H9 (cell line): ENCODE measurements at regions not wholly inside any gene's neighbourhood (a gene's known extent, or its start where the extent isn't known, plus 50 kb on each side); places are given as distances from the start of the nearest gene placed in this dataset.

Experiments used
- DNase-seq: peaks from one replicate; pipeline ENCODE4 v3.0.0-alpha.2; 2017
- H2AFZ ChIP-seq: one replicate; pipeline ENCODE4 v1.6.1; 2013; ENCODE audit warnings: mild to moderate bottlenecking, low read length, control low read depth, moderate library complexity
- H2AK5ac ChIP-seq: 2 replicates; pipeline ENCODE4 v1.6.1; 2013; ENCODE audit warnings: low read length, control low read depth, mixed read lengths; ENCODE audit not compliant: insufficient read length
- H2BK120ac ChIP-seq: one replicate; pipeline ENCODE4 v1.6.1; 2013; ENCODE audit warnings: low read depth, mild to moderate bottlenecking, low read length, control low read depth, inconsistent platforms; ENCODE audit not compliant: poor library complexity, severe bottlenecking
- H2BK12ac ChIP-seq: 2 replicates; pipeline ENCODE4 v1.6.1; 2013; ENCODE audit warnings: low read length, control low read depth, mixed read lengths, low read depth; ENCODE audit not compliant: insufficient read length
- H2BK15ac ChIP-seq: 2 replicates; pipeline ENCODE4 v1.6.1; 2013; ENCODE audit warnings: low read depth, low read length, control low read depth
- H2BK20ac ChIP-seq: one replicate; pipeline ENCODE4 v1.6.1; 2013; ENCODE audit warnings: low read depth, mild to moderate bottlenecking, low read length, control low read depth, inconsistent platforms; ENCODE audit not compliant: poor library complexity, severe bottlenecking
- H2BK5ac ChIP-seq: 2 replicates; pipeline ENCODE4 v1.6.1; 2013; ENCODE audit warnings: low read length, control low read depth, mixed read lengths; ENCODE audit not compliant: insufficient read length
- H3K14ac ChIP-seq: 2 replicates; pipeline ENCODE4 v1.6.1; 2013; ENCODE audit warnings: low read length, control low read depth; ENCODE audit not compliant: insufficient read depth
- H3K18ac ChIP-seq: 2 replicates; pipeline ENCODE4 v1.6.1; 2013; ENCODE audit warnings: low read depth, mild to moderate bottlenecking, mixed read lengths, low read length, control low read depth; ENCODE audit not compliant: insufficient read length
- H3K23ac ChIP-seq: 2 replicates; pipeline ENCODE4 v1.6.1; 2013; ENCODE audit warnings: low read length, control low read depth, mixed read lengths, low read depth; ENCODE audit not compliant: insufficient read length
- H3K23me2 ChIP-seq: 2 replicates; pipeline ENCODE4 v1.6.1; 2013; ENCODE audit warnings: low read depth, mild to moderate bottlenecking, mixed read lengths, low read length, control low read depth; ENCODE audit not compliant: insufficient read length, poor library complexity, severe bottlenecking
- H3K27ac ChIP-seq: 2 replicates; pipeline ENCODE4 v1.5.1; 2013; ENCODE audit warnings: low read length, control low read depth, mixed read lengths, low read depth; ENCODE audit not compliant: insufficient read length
- H3K27me3 ChIP-seq: 2 replicates; pipeline ENCODE4 v1.6.1; 2013; ENCODE audit warnings: low read length, control low read depth, inconsistent platforms; ENCODE audit not compliant: insufficient read depth
- H3K4ac ChIP-seq: 2 replicates; pipeline ENCODE4 v1.6.1; 2013; ENCODE audit warnings: low read depth, mild to moderate bottlenecking, control low read depth, inconsistent platforms, low read length, moderate library complexity
- H3K4me1 ChIP-seq: 2 replicates; pipeline ENCODE4 v1.6.1; 2013; ENCODE audit warnings: low read length, control low read depth, inconsistent platforms; ENCODE audit not compliant: insufficient read depth
- H3K4me2 ChIP-seq: 2 replicates; pipeline ENCODE4 v1.6.1; 2013; ENCODE audit warnings: low read length, control low read depth, mixed read lengths; ENCODE audit not compliant: insufficient read length, insufficient read depth
- H3K56ac ChIP-seq: 2 replicates; pipeline ENCODE4 v1.6.1; 2013; ENCODE audit warnings: low read depth, mild to moderate bottlenecking, mixed read lengths, low read length, control low read depth; ENCODE audit not compliant: insufficient read length
- H3K79me1 ChIP-seq: 2 replicates; pipeline ENCODE4 v1.6.1; 2013; ENCODE audit warnings: low read depth, mild to moderate bottlenecking, moderate library complexity, low read length, control low read depth, inconsistent platforms; ENCODE audit not compliant: insufficient read depth, poor library complexity, severe bottlenecking
- H3K79me2 ChIP-seq: 2 replicates; pipeline ENCODE4 v1.6.1; 2013; ENCODE audit warnings: low read length, control low read depth, inconsistent platforms; ENCODE audit not compliant: insufficient read depth
- H3K9ac ChIP-seq: 2 replicates; pipeline ENCODE4 v1.6.1; 2013; ENCODE audit warnings: low read length, control low read depth, mixed read lengths; ENCODE audit not compliant: insufficient read length; ENCODE audit errors: extremely low read depth
- H3K9me3 ChIP-seq: one replicate; pipeline ENCODE4 v1.6.1; 2013; ENCODE audit warnings: low read depth, low read length, inconsistent platforms; ENCODE audit not compliant: control insufficient read depth
- H3T11ph ChIP-seq: one replicate; pipeline ENCODE4 v1.6.1; 2013; ENCODE audit warnings: mild to moderate bottlenecking, low read length, control low read depth, inconsistent platforms
- H4K20me1 ChIP-seq: one replicate; pipeline ENCODE4 v1.6.1; 2013; ENCODE audit not compliant: control insufficient read depth, insufficient read length, insufficient read depth
- H4K5ac ChIP-seq: 2 replicates; pipeline ENCODE4 v1.6.1; 2013; ENCODE audit warnings: low read depth, mild to moderate bottlenecking, mixed read lengths, low read length, control low read depth; ENCODE audit not compliant: insufficient read length
- H4K8ac ChIP-seq: replicated peaks from 2 replicates; pipeline ENCODE4 v1.6.1; 2013; ENCODE audit warnings: low read length, control low read depth, mixed read lengths, low read depth; ENCODE audit not compliant: insufficient read length
- H4K91ac ChIP-seq: 2 replicates; pipeline ENCODE4 v1.6.1; 2013; ENCODE audit warnings: low read depth, mild to moderate bottlenecking, moderate library complexity, mixed read lengths, low read length, control low read depth; ENCODE audit not compliant: insufficient read length
- H3K27ac Mint-ChIP-seq, 3 experiments: 2 replicates in 2 of 3; 3 replicates in 1 of 3; pipeline ENCODE4 v1.8.0; 2020 to 2021; ENCODE audit warnings: mixed read lengths in 3 of 3, mild to moderate bottlenecking in 1 of 3, moderate library complexity in 1 of 3
- H3K27me3 Mint-ChIP-seq: 2 replicates; pipeline ENCODE4 v1.8.0; 2021; ENCODE audit warnings: low read depth, mild to moderate bottlenecking, moderate library complexity, mixed read lengths
- H3K36me3 Mint-ChIP-seq, 3 experiments: 2 replicates in 2 of 3; 3 replicates in 1 of 3; pipeline ENCODE4 v1.8.0; 2020 to 2021; ENCODE audit warnings: low read depth in 3 of 3, mixed read lengths in 3 of 3; ENCODE audit not compliant: insufficient read depth in 1 of 3
- H3K4me1 Mint-ChIP-seq, 2 experiments: 2 replicates each; pipeline ENCODE4 v1.8.0; 2020; ENCODE audit warnings: mixed read lengths in 2 of 2
- H3K4me3 Mint-ChIP-seq, 2 experiments: 2 replicates in 1 of 2; 3 replicates in 1 of 2; pipeline ENCODE4 v1.8.0; 2020 to 2021; ENCODE audit warnings: mild to moderate bottlenecking in 2 of 2, mixed read lengths in 2 of 2, moderate library complexity in 1 of 2
- H3K9me3 Mint-ChIP-seq, 2 experiments: 2 replicates in 1 of 2; 3 replicates in 1 of 2; pipeline ENCODE4 v1.8.0; 2020; ENCODE audit warnings: mild to moderate bottlenecking in 2 of 2, mixed read lengths in 2 of 2, moderate library complexity in 1 of 2
- CTCF ChIP-seq: fragments of 200-600 bp; sonication (generic); conservative IDR thresholded peaks from 3 replicates; pipeline ENCODE4 v1.8.0; 2021; ENCODE audit warnings: antibody characterized with exemption, mild to moderate bottlenecking
- WGBS: extraction: QIAGEN DNeasy Blood & Tissue Kit; methylation state at CpG from one replicate; pipeline ENCODE4 v1.1.7; 2013; ENCODE audit warnings: missing lambda C conversion rate, low lambda C conversion rate, mixed read lengths; ENCODE audit not compliant: insufficient read length; ENCODE audit errors: extremely low coverage; 5-methylcytosine and 5-hydroxymethylcytosine counted together

- H4K5ac ChIP-seq, result no peak overlapping the region
- H3K27me3 ChIP-seq, result peaks cover 39% of the 10 kb centered on the region
- no peaks in the 10 kb centered on the region for H3K36me3 Mint-ChIP-seq
- H3K9ac ChIP-seq, result no peak overlapping the region
- H4K20me1 ChIP-seq, result no peaks in the 10 kb centered on the region
- no peaks in the 10 kb centered on the region for H3K9me3 Mint-ChIP-seq
- H2AFZ ChIP-seq, result no peak overlapping the region
- WGBS, result no CpG with 5 or more reads among the region's 1 CpG
- no peak overlapping the region for H3K4ac ChIP-seq
- no peak overlapping the region for H2AK5ac ChIP-seq
- no peaks in the 10 kb centered on the region for H3K9me3 ChIP-seq
- peaks cover 5% of the 10 kb centered on the region for H3K23me2 ChIP-seq
- no peak overlapping the region for H3K18ac ChIP-seq
- no peak overlapping the region for H2BK20ac ChIP-seq
- no peaks in the 10 kb centered on the region for H3K79me2 ChIP-seq
- H3K27ac ChIP-seq, result no peak overlapping the region
- no peak overlapping the region for H4K8ac ChIP-seq
- H3K27me3 Mint-ChIP-seq, result peaks cover 68% of the 10 kb centered on the region
- H3K4me3 Mint-ChIP-seq, result no peak overlapping the region
- no peak overlapping the region for H3K56ac ChIP-seq
- H3K4me1 ChIP-seq, result no peaks in the 10 kb centered on the region
- no peak overlapping the region for H2BK15ac ChIP-seq
- no peak overlapping the region for H2BK120ac ChIP-seq
- no peak overlapping the region for H3K14ac ChIP-seq
- H2BK12ac ChIP-seq, result no peak overlapping the region
- no peak overlapping the region for H4K91ac ChIP-seq
- TF ChIP-seq CTCF, result no peak
- H3K79me1 ChIP-seq, result no peaks in the 10 kb centered on the region
- H3K23ac ChIP-seq, result no peak overlapping the region
- peaks cover 12 to 25% of the 10 kb centered on the region in 2 experiments for H3K4me1 Mint-ChIP-seq
- H2BK5ac ChIP-seq, result no peak overlapping the region
- no peak for DNase-seq
- H3K27ac Mint-ChIP-seq, result no peak overlapping the region
- no peak overlapping the region for H3T11ph ChIP-seq
- H3K4me2 ChIP-seq, result no peak overlapping the region
Measured at GRCh38 chr11:43585877-43586608, 94.5 kb upstream of the HSD17B12 start.
